ENCODE measurements at regions not wholly inside any gene's neighbourhood (a gene's known extent, or its start where the extent isn't known, plus 50 kb on each side); places are given as distances from the start of the nearest gene placed in this dataset.

- no peak for TF ChIP-seq ZNF768 (tag by site-specific recombination; IDR thresholded peaks at IDR 0.05)
- TF ChIP-seq ZIC2 (tag by site-specific recombination; IDR thresholded peaks at IDR 0.05), result no peak
- no peak for TF ChIP-seq INSM2 (tag by site-specific recombination; IDR thresholded peaks at IDR 0.05)
- no peak for TF ChIP-seq REST (tag by site-specific recombination; IDR thresholded peaks at IDR 0.05)
- no peak for TF ChIP-seq GFI1B (tag by site-specific recombination; IDR thresholded peaks at IDR 0.05)
- TF ChIP-seq, protein P1, sequence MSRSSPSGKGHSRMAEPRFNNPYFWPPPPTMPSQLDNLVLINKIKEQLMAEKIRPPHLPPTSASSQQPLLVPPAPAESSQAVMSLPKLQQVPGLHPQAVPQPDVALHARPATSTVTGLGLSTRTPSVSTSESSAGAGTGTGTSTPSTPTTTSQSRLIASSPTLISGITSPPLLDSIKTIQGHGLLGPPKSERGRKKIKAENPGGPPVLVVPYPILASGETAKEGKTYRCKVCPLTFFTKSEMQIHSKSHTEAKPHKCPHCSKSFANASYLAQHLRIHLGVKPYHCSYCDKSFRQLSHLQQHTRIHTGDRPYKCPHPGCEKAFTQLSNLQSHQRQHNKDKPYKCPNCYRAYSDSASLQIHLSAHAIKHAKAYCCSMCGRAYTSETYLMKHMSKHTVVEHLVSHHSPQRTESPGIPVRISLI (tag by site-specific recombination; IDR thresholded peaks at IDR 0.05), result no peak
- TF ChIP-seq ZBTB8A (tag by site-specific recombination; IDR thresholded peaks at IDR 0.05), result no peak
- POLR2A ChIA-PET, result no interaction called here
- H3K27ac ChIP-seq (ENCODE audit: extremely low read depth, low read depth, low read length), result no peak overlapping the region
- H3K4me3 ChIP-seq (ENCODE audit: low read depth, low read length), result no peak overlapping the region
- no peaks in the 10 kb centered on the region for H3K36me3 ChIP-seq (ENCODE audit: control insufficient read depth in 2 of 2, insufficient read depth in 1 of 2, low read length in 2 of 2)
- CTCF ChIA-PET, result no interaction called here
- no peaks in the 10 kb centered on the region for H3K9me3 ChIP-seq (ENCODE audit: control insufficient read depth, insufficient read depth, low read depth, low read length)
- no peaks in the 10 kb centered on the region for H3K4me1 ChIP-seq (ENCODE audit: control insufficient read depth, insufficient read depth, low read length)
Observed at GRCh38 chr2:81355436-81355835, 1050.9 kb upstream of the LRRTM1 start.

DNA sequence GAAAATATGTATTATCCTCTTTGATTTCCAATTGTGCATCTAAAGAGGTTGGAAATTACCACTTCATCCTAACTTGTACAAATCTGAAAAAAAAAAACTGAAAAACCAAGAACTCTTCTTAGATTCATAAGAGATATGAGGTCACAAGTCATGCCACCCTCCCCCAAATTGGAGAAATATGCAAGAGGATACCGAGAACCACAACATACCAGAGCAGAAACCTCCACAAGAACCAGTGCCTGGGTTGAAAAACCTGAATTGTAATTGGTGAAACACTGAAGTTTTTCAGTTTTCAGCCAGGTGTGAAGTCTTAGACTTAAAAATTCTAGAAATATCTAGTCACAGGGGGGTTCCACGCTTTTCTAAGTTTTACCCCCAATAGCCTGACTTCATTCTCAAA lies 1029.5 kb upstream of the LRRTM1 start:
- CTCF ChIA-PET, result no interaction called here
- Histone ChIP-seq H3K27ac (ENCODE audit: extremely low read depth, low read depth, low read length) (no peak overlapping the region), H3K4me3 (ENCODE audit: low read depth, low read length) (no peak overlapping the region), H3K36me3 (ENCODE audit: control insufficient read depth in 2 of 2, insufficient read depth in 1 of 2, low read length in 2 of 2) (no peaks in the 10 kb centered on the region), H3K9me3 (ENCODE audit: control insufficient read depth, insufficient read depth, low read depth, low read length) (no peaks in the 10 kb centered on the region), H3K4me1 (ENCODE audit: control insufficient read depth, insufficient read depth, low read length) (no peaks in the 10 kb centered on the region)
- POLR2A ChIA-PET, result no interaction called here
- TF ChIP-seq, protein P2, sequence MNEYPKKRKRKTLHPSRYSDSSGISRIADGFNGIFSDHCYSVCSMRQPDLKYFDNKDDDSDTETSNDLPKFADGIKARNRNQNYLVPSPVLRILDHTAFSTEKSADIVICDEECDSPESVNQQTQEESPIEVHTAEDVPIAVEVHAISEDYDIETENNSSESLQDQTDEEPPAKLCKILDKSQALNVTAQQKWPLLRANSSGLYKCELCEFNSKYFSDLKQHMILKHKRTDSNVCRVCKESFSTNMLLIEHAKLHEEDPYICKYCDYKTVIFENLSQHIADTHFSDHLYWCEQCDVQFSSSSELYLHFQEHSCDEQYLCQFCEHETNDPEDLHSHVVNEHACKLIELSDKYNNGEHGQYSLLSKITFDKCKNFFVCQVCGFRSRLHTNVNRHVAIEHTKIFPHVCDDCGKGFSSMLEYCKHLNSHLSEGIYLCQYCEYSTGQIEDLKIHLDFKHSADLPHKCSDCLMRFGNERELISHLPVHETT (tag by site-specific recombination; IDR thresholded peaks at IDR 0.05), result no peak
- TF ChIP-seq, protein P3, sequence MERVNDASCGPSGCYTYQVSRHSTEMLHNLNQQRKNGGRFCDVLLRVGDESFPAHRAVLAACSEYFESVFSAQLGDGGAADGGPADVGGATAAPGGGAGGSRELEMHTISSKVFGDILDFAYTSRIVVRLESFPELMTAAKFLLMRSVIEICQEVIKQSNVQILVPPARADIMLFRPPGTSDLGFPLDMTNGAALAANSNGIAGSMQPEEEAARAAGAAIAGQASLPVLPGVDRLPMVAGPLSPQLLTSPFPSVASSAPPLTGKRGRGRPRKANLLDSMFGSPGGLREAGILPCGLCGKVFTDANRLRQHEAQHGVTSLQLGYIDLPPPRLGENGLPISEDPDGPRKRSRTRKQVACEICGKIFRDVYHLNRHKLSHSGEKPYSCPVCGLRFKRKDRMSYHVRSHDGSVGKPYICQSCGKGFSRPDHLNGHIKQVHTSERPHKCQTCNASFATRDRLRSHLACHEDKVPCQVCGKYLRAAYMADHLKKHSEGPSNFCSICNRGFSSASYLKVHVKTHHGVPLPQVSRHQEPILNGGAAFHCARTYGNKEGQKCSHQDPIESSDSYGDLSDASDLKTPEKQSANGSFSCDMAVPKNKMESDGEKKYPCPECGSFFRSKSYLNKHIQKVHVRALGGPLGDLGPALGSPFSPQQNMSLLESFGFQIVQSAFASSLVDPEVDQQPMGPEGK (tag by site-specific recombination; IDR thresholded peaks at IDR 0.05), result no peak
- no peak for TF ChIP-seq ZNF133 (tag by site-specific recombination; IDR thresholded peaks at IDR 0.05)

DNA sequence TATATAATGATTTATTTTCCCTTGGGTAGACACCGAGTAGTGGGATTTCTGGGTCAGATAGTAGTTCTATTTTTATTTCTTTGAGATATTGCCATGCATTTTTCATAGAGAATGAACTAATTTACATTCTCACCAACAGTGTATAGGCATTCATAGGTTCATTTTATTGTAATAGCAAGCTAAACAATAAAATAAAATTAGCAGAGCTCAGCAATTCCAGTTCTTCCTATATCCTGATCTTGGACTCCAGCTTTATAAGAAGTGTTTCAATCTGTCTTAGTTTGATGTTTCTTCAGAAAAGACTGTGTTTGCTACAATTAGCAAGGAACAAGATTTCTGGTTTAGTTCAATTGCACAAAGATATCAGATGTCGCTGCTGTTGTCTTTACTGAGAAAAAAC lies 1024.4 kb upstream of the LRRTM1 start:
- no peaks in the 10 kb centered on the region for H3K36me3 ChIP-seq (ENCODE audit: control insufficient read depth in 2 of 2, insufficient read depth in 1 of 2, low read length in 2 of 2)
- H3K4me1 ChIP-seq (ENCODE audit: control insufficient read depth, insufficient read depth, low read length), result no peaks in the 10 kb centered on the region
- no peak overlapping the region for H3K27ac ChIP-seq (ENCODE audit: extremely low read depth, low read depth, low read length)
- H3K9me3 ChIP-seq (ENCODE audit: control insufficient read depth, insufficient read depth, low read depth, low read length), result no peaks in the 10 kb centered on the region
- ChIA-PET POLR2A (no interaction called here), CTCF (no interaction called here)
- no peak overlapping the region for H3K4me3 ChIP-seq (ENCODE audit: low read depth, low read length)
- TF ChIP-seq ZNF335 (tag by site-specific recombination; conservative IDR thresholded peaks at IDR 0.05) (no peak), ZNF626 (tag by site-specific recombination; IDR thresholded peaks at IDR 0.05) (no peak), ZNF121 (tag by site-specific recombination; IDR thresholded peaks at IDR 0.05) (no peak), ZNF175 (tag by site-specific recombination; IDR thresholded peaks at IDR 0.05) (no peak), ZBTB44 (tag by site-specific recombination; IDR thresholded peaks at IDR 0.05) (no peak), ZXDB (tag by site-specific recombination; IDR thresholded peaks at IDR 0.05) (no peak), ZNF423 (tag by site-specific recombination; IDR thresholded peaks at IDR 0.05) (no peak), ZBTB26 (tag by site-specific recombination; optimal IDR thresholded peaks at IDR 0.05) (no peak), KLF10 (tag by site-specific recombination; IDR thresholded peaks at IDR 0.05) (no peak), ZNF76 (tag by site-specific recombination; IDR thresholded peaks at IDR 0.05; ENCODE audit: borderline replicate concordance, low read depth) (no peak)

All from HEK293 (cell line).